HepG2 (cell line): ENCODE measurements at regions not wholly inside any gene's neighbourhood (a gene's known extent, or its start where the extent isn't known, plus 50 kb on each side); places are given as distances from the start of the nearest gene placed in this dataset.

Experiments
- CC2D1A ChIP-seq: sonication (generic); formaldehyde crosslinking; IDR thresholded peaks from 2 replicates; pipeline ENCODE4 v1.8.1; 2023; ENCODE audit warnings: mild to moderate bottlenecking, missing genetic modification reagents
- DMAP1 ChIP-seq: IDR thresholded peaks from 2 replicates; pipeline ENCODE4 v1.6.1; 2016
- HOXA7 ChIP-seq: sonication (generic); formaldehyde crosslinking; IDR thresholded peaks from 2 replicates; pipeline ENCODE4 v1.8.1; 2022; ENCODE audit warnings: mild to moderate bottlenecking, missing genetic modification reagents, moderate library complexity
- SCMH1 ChIP-seq: sonication (generic); formaldehyde crosslinking; IDR thresholded peaks from 2 replicates; pipeline ENCODE4 v1.9.0; 2021; ENCODE audit warnings: missing genetic modification reagents, mild to moderate bottlenecking, borderline replicate concordance
- ZNF180 ChIP-seq: sonication (generic); formaldehyde crosslinking; IDR thresholded peaks from 2 replicates; pipeline ENCODE4 v1.4.0; 2020; ENCODE audit warnings: low read depth, missing genetic modification reagents, borderline replicate concordance
- ZNF431 ChIP-seq: sonication (generic); formaldehyde crosslinking; IDR thresholded peaks from 2 replicates; pipeline ENCODE4 v1.9.0; 2022; ENCODE audit warnings: missing genetic modification reagents, low read depth, mild to moderate bottlenecking, borderline replicate concordance
- TF ChIP-seq, protein P1 (sequence below): sonication (generic); IDR thresholded peaks from 2 replicates; pipeline ENCODE4 v1.6.1; 2016; ENCODE audit warnings: low read depth, borderline replicate concordance
- TF ChIP-seq, protein P2 (sequence below): sonication (generic); formaldehyde crosslinking; IDR thresholded peaks from 2 replicates; pipeline ENCODE4 v1.5.0; 2020; ENCODE audit warnings: mild to moderate bottlenecking, missing genetic modification reagents
- TF ChIP-seq, protein P3 (sequence below): IDR thresholded peaks from 2 replicates; pipeline ENCODE4 v1.6.1; 2016; ENCODE audit warnings: low read depth, control low read depth
- TF ChIP-seq, protein P4 (sequence below): sonication (generic); formaldehyde crosslinking; IDR thresholded peaks from 2 replicates; pipeline ENCODE4 v1.8.0; 2022; ENCODE audit warnings: mild to moderate bottlenecking, missing genetic modification reagents, moderate library complexity

DNA sequence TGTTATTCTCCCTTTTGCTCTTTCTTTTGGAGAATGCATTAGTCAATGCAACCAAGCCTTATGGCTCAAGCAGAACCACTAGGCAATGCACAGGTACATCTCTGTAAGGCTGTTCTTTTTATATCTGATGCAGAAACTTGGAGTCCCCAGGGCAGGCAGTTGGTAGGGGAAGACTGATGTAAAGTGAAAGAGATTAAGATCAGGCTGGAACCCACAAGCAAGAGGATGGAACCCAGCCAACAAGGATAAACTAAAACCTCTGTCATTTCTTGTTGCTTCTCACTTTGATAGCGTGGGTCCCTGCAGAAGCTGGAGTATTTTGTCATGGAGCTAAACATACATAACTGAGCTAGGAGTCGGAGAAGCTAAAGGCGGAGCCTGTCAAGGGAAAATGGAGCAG, 142.9 kb downstream of the GPAM start (continued):
- TF ChIP-seq, protein P1, sequence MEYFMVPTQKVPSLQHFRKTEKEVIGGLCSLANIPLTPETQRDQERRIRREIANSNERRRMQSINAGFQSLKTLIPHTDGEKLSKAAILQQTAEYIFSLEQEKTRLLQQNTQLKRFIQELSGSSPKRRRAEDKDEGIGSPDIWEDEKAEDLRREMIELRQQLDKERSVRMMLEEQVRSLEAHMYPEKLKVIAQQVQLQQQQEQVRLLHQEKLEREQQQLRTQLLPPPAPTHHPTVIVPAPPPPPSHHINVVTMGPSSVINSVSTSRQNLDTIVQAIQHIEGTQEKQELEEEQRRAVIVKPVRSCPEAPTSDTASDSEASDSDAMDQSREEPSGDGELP = no peak
- TF ChIP-seq, protein P2, sequence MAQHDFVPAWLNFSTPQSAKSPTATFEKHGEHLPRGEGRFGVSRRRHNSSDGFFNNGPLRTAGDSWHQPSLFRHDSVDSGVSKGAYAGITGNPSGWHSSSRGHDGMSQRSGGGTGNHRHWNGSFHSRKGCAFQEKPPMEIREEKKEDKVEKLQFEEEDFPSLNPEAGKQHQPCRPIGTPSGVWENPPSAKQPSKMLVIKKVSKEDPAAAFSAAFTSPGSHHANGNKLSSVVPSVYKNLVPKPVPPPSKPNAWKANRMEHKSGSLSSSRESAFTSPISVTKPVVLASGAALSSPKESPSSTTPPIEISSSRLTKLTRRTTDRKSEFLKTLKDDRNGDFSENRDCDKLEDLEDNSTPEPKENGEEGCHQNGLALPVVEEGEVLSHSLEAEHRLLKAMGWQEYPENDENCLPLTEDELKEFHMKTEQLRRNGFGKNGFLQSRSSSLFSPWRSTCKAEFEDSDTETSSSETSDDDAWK (CRISPR knock-in tag) = no peak
- TF ChIP-seq, protein P3, sequence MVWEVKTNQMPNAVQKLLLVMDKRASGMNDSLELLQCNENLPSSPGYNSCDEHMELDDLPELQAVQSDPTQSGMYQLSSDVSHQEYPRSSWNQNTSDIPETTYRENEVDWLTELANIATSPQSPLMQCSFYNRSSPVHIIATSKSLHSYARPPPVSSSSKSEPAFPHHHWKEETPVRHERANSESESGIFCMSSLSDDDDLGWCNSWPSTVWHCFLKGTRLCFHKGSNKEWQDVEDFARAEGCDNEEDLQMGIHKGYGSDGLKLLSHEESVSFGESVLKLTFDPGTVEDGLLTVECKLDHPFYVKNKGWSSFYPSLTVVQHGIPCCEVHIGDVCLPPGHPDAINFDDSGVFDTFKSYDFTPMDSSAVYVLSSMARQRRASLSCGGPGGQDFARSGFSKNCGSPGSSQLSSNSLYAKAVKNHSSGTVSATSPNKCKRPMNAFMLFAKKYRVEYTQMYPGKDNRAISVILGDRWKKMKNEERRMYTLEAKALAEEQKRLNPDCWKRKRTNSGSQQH (CRISPR knock-in tag) = no peak
- TF ChIP-seq ZNF180 (CRISPR knock-in tag) (no peak), ZNF431 (CRISPR knock-in tag) (no peak), SCMH1 (CRISPR knock-in tag) (no peak), CC2D1A (no peak), HOXA7 (CRISPR knock-in tag) (no peak), DMAP1 (CRISPR knock-in tag) (no peak)
- TF ChIP-seq, protein P4, sequence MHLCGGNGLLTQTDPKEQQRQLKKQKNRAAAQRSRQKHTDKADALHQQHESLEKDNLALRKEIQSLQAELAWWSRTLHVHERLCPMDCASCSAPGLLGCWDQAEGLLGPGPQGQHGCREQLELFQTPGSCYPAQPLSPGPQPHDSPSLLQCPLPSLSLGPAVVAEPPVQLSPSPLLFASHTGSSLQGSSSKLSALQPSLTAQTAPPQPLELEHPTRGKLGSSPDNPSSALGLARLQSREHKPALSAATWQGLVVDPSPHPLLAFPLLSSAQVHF (CRISPR knock-in tag) = no peak
- TF ChIP-seq, all 625 proteins: peak for 0
